ENCODE measurements at regions not wholly inside any gene's neighbourhood (a gene's known extent, or its start where the extent isn't known, plus 50 kb on each side); places are given as distances from the start of the nearest gene placed in this dataset.

- Histone ChIP-seq H3K9ac (ENCODE audit: control insufficient read depth, insufficient read depth, low read length) (no peak overlapping the region), H3K27ac (ENCODE audit: control insufficient read depth, insufficient read depth) (no peak overlapping the region), H3K4me1 (ENCODE audit: control insufficient read depth, insufficient read depth, low read length) (no peaks in the 10 kb centered on the region), H3K4me3 (no peak overlapping the region), H3K36me3 (ENCODE audit: control insufficient read depth in 2 of 2, insufficient read depth in 2 of 2, low read length in 1 of 2) (no peaks in the 10 kb centered on the region), H2AFZ (ENCODE audit: control insufficient read depth, low read depth, low read length) (no peak overlapping the region), H3K27me3 (replicated peaks in 1 of 2; ENCODE audit: control insufficient read depth in 2 of 2, insufficient read depth in 2 of 2, low read length in 1 of 2) (no peaks in the 10 kb centered on the region; a peak in 1 of 4 replicates), H3K4me2 (ENCODE audit: control insufficient read depth, insufficient read depth) (no peak overlapping the region), H3K9me3 (replicated peaks; ENCODE audit: control insufficient read depth, insufficient read depth, low read length) (no peaks in the 10 kb centered on the region), H3K79me2 (ENCODE audit: control insufficient read depth, insufficient read depth, low read length) (no peaks in the 10 kb centered on the region), H4K20me1 (ENCODE audit: control insufficient read depth, insufficient read depth) (no peaks in the 10 kb centered on the region)
- TF ChIP-seq SUZ12 (IDR thresholded peaks at IDR 0.05; ENCODE audit: unreplicated experiment) = no peak
- TF ChIP-seq ZNF217 (IDR thresholded peaks at IDR 0.05) = no peak
- no peak for TF ChIP-seq TBL1XR1 (IDR thresholded peaks at IDR 0.05; ENCODE audit: low read depth, low read length)
- no peak for TF ChIP-seq RELB (IDR thresholded peaks at IDR 0.05; ENCODE audit: low read depth)
- TF ChIP-seq HDGF (IDR thresholded peaks at IDR 0.05) = no peak
- TF ChIP-seq CBX3 (IDR thresholded peaks at IDR 0.05; ENCODE audit: borderline replicate concordance, low read depth) = no peak
- no peak for TF ChIP-seq E4F1 (IDR thresholded peaks at IDR 0.05; ENCODE audit: borderline replicate concordance, partially characterized antibody)
- TF ChIP-seq EP300 (IDR thresholded peaks at IDR 0.05; ENCODE audit: borderline replicate concordance in 1 of 2, control insufficient read depth in 1 of 2, low read depth in 2 of 2, low read length in 2 of 2) = no peak
- TF ChIP-seq CBFB (IDR thresholded peaks at IDR 0.05; ENCODE audit: low read depth) = no peak
- TF ChIP-seq STAT1 (conservative IDR thresholded peaks at IDR 0.05) = no peak
- TF ChIP-seq HCFC1 (IDR thresholded peaks at IDR 0.05; ENCODE audit: low read length) = no peak
- TF ChIP-seq ZBTB40 (IDR thresholded peaks at IDR 0.05; ENCODE audit: borderline replicate concordance) = no peak
- no peak for TF ChIP-seq NR2C2 (IDR thresholded peaks at IDR 0.05; ENCODE audit: borderline replicate concordance, control insufficient read depth, insufficient read length, low read depth)
- TF ChIP-seq BHLHE40 (IDR thresholded peaks at IDR 0.05; ENCODE audit: borderline replicate concordance in 1 of 2, low read depth in 2 of 2, low read length in 1 of 2) = no peak
- no peak for TF ChIP-seq STAT3 (IDR thresholded peaks at IDR 0.05; ENCODE audit: low read depth, low read length)
- TF ChIP-seq NFXL1 (IDR thresholded peaks at IDR 0.05; ENCODE audit: borderline replicate concordance) = no peak
- TF ChIP-seq SMC3 (IDR thresholded peaks at IDR 0.05; ENCODE audit: borderline replicate concordance, low read length) = no peak
- 36% methylated on average over 4 of the region's 4 CpGs for WGBS (ENCODE audit: insufficient coverage, insufficient replicate concordance, low lambda C conversion rate, missing lambda C conversion rate)
- RAD21 ChIA-PET (ENCODE audit: unreplicated experiment) = no interaction called here
- in situ Hi-C loops (cut with MboI) (no loop called here), intact Hi-C loops (cut with micrococcal nuclease; ENCODE audit: unreplicated experiment) (no loop called here)
- FAIRE-seq (no peak), ATAC-seq (no peak), DNase-seq (ENCODE audit: low read depth, low spot score) (no peak)
- SMC1A ChIA-PET (ENCODE audit: uncharacterized antibody, unreplicated experiment) = no interaction called here
- CTCF ChIA-PET = no interaction called here
- POLR2A ChIA-PET = no interaction called here
- BruUV-seq (replicated peaks) = no TSS peak
Observed at GRCh38 chr3:66740260-66740659, 239.4 kb upstream of the LRIG1 start.

All from GM12878 (cell line).